A549 (cell line): ENCODE measurements at regions not wholly inside any gene's neighbourhood (a gene's known extent, or its start where the extent isn't known, plus 50 kb on each side); places are given as distances from the start of the nearest gene placed in this dataset.

Experiments
- ATAC-seq, 2 experiments: fragments of 200-7000 bp in 1 of 2; fragments of >200 bp in 1 of 2; cut with Nextera tagmentation in 1 of 2; cut with Tn5 transposase in 1 of 2; 3 replicates each; pipeline versions ENCODE4 v1.8.0 to v1.9.1; 2018 to 2020; ENCODE audit warnings: mild to moderate bottlenecking in 1 of 2, moderate library complexity in 1 of 2
- CTCF ChIA-PET: fragments of 300-600 bp; sonication (Branson Sonifier 250); formaldehyde crosslinking; extraction: SDS; loops from one replicate; lab custom pipeline; 2021; ENCODE audit warnings: antibody characterized with exemption, inconsistent platforms; lab: Yijun Ruan, JAX
- POLR2A ChIA-PET: fragments of 350-600 bp; formaldehyde crosslinking; extraction: SDS; loops from one replicate; lab custom pipeline; 2021; ENCODE audit warnings: antibody characterized with exemption, inconsistent platforms; lab: Yijun Ruan, JAX
- DNase-seq, 2 experiments: peaks; one replicate each; pipeline versions ENCODE4 v3.0.0 to v3.0.0-alpha.2; 2011 to 2016; ENCODE audit warnings: low read depth in 1 of 2, low spot score in 1 of 2
- FAIRE-seq: peaks from 2 replicates; lab custom pipeline; 2011; peaks lifted over from hg19 to GRCh38; lab: Jason Lieb, UNC
- H3K27ac ChIP-seq, 2 experiments: fragments of >200 bp; sonication (Bioruptor Twin); formaldehyde crosslinking; 3 replicates each; pipeline ENCODE4 v1.5.1; 2016 to 2017
- H3K4me1 ChIP-seq: fragments of >200 bp; sonication (Bioruptor Twin); formaldehyde crosslinking; 3 replicates; pipeline ENCODE4 v1.6.1; 2016
- H3K4me2 ChIP-seq: fragments of >200 bp; sonication (Bioruptor Twin); formaldehyde crosslinking; 3 replicates; pipeline ENCODE4 v1.6.1; 2016
- H3K4me3 ChIP-seq: fragments of >200 bp; sonication (Bioruptor Twin); formaldehyde crosslinking; 3 replicates; pipeline ENCODE4 v1.5.1; 2016
- H3K9me3 ChIP-seq: fragments of >200 bp; sonication (Bioruptor Twin); formaldehyde crosslinking; 3 replicates; pipeline ENCODE4 v1.6.1; 2016
- CBX2 ChIP-seq: fragments of 200-600 bp; sonication (generic); IDR thresholded peaks from 2 replicates; pipeline ENCODE4 v1.6.1; 2016; ENCODE audit warnings: low read depth, mild to moderate bottlenecking, borderline replicate concordance
- CHD4 ChIP-seq: fragments of 200-600 bp; sonication (generic); IDR thresholded peaks from 2 replicates; pipeline ENCODE4 v1.6.1; 2016; ENCODE audit warnings: antibody characterized with exemption, mild to moderate bottlenecking, borderline replicate concordance
- EP300 ChIP-seq, 2 experiments: fragments of >200 bp; sonication (Bioruptor Twin); formaldehyde crosslinking; IDR thresholded peaks; 2 replicates in 1 of 2; 3 replicates in 1 of 2; pipeline ENCODE4 v1.6.1; 2016 to 2017
- ESRRA ChIP-seq: fragments of 150-350 bp; IDR thresholded peaks from 2 replicates; pipeline ENCODE4 v1.6.1; 2014; ENCODE audit warnings: mild to moderate bottlenecking, low read length, borderline replicate concordance
- FOSB ChIP-seq: fragments of 250-450 bp; sonication (Bioruptor Pico); IDR thresholded peaks from 2 replicates; pipeline ENCODE4 v1.5.0; 2020; ENCODE audit warnings: mild to moderate bottlenecking, moderate library complexity
- HDAC2 ChIP-seq: fragments of 200-600 bp; sonication (generic); IDR thresholded peaks from 2 replicates; pipeline ENCODE4 v1.6.1; 2016
- HES2 ChIP-seq: fragments of >200 bp; sonication (Bioruptor Twin); formaldehyde crosslinking; IDR thresholded peaks from 2 replicates; pipeline ENCODE4 v1.6.1; 2016
- HEYL ChIP-seq: fragments of 250-450 bp; sonication (Bioruptor Pico); IDR thresholded peaks from 2 replicates; pipeline ENCODE4 v1.8.0; 2021; ENCODE audit warnings: mild to moderate bottlenecking, moderate library complexity
- HOXA7 ChIP-seq: fragments of 250-450 bp; sonication (Bioruptor Pico); IDR thresholded peaks from 2 replicates; pipeline ENCODE4 v1.5.0; 2020; ENCODE audit warnings: mild to moderate bottlenecking, moderate library complexity
- HOXB13 ChIP-seq: fragments of 250-450 bp; sonication (Bioruptor Pico); IDR thresholded peaks from 2 replicates; pipeline ENCODE4 v1.5.0; 2020; ENCODE audit warnings: low read depth, mild to moderate bottlenecking, moderate library complexity
- HOXB5 ChIP-seq: fragments of 250-450 bp; sonication (Bioruptor Pico); IDR thresholded peaks from 2 replicates; pipeline ENCODE4 v1.5.0; 2020; ENCODE audit warnings: mild to moderate bottlenecking, moderate library complexity
- JUN ChIP-seq, 2 experiments: fragments of >200 bp; sonication (Bioruptor Twin); formaldehyde crosslinking; IDR thresholded peaks; 2 replicates in 1 of 2; 3 replicates in 1 of 2; pipeline ENCODE4 v1.6.1; 2016 to 2017
- JUNB ChIP-seq: fragments of >200 bp; sonication (Bioruptor Twin); formaldehyde crosslinking; IDR thresholded peaks from 2 replicates; pipeline ENCODE4 v1.6.1; 2016
- MAFK ChIP-seq: fragments of 450-650 bp; IDR thresholded peaks from 2 replicates; pipeline ENCODE4 v1.6.1; 2014; ENCODE audit not compliant: partially characterized antibody
- NFE2L2 ChIP-seq: fragments of 150-350 bp; conservative IDR thresholded peaks from 2 replicates; pipeline ENCODE4 v1.6.1; 2014; ENCODE audit warnings: low read length
- NPAS2 ChIP-seq: fragments of 250-450 bp; sonication (Bioruptor Pico); IDR thresholded peaks from 2 replicates; pipeline ENCODE4 v1.8.0; 2022; ENCODE audit warnings: mild to moderate bottlenecking, moderate library complexity, borderline replicate concordance
- RARB ChIP-seq: fragments of 250-450 bp; sonication (Bioruptor Pico); IDR thresholded peaks from 2 replicates; pipeline ENCODE4 v1.8.0; 2021; ENCODE audit warnings: mild to moderate bottlenecking, moderate library complexity
- ZSCAN20 ChIP-seq: fragments of 250-450 bp; sonication (Bioruptor Pico); IDR thresholded peaks from 2 replicates; pipeline ENCODE4 v1.8.0; 2022; ENCODE audit warnings: mild to moderate bottlenecking, moderate library complexity
- WGBS: methylation state at CpG from one replicate; pipeline ENCODE4 v1.1.6; 2017; ENCODE audit errors: missing lambda C conversion rate; 5-methylcytosine and 5-hydroxymethylcytosine counted together
- TF ChIP-seq, protein P1 (sequence below): fragments of >200 bp; sonication (Bioruptor Twin); formaldehyde crosslinking; IDR thresholded peaks from 3 replicates; pipeline ENCODE4 v1.5.1; 2016
- TF ChIP-seq, protein P2 (sequence below): fragments of 150-350 bp; IDR thresholded peaks from 2 replicates; pipeline ENCODE4 v1.6.1; 2014; ENCODE audit warnings: low read depth, mild to moderate bottlenecking, low read length

DNA sequence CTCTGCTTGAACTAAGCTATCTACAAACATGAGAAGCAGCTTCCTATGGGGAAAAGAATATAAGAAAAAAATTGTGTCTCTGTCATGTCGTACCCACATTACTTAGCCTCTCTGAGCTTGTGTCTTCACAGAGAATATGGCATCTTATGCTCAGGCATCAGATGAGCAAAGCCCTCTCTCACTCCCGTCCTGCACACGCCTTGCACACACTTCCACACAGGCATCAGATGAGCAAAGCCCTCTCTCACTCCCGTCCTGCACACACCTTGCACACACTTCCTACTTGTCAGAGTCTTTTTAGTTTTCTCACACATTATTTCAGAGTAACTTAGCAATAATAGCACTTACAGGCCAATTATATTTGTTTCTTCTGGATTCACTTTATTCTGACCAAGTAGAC lies 79.0 kb upstream of the DUSP22 start:
- no peak overlapping the region for H3K27ac ChIP-seq
- no peak for ATAC-seq
- 15% methylated on average over 4 of the region's 4 CpGs for WGBS
- no peak overlapping the region for H3K4me3 ChIP-seq
- ChIA-PET CTCF (no interaction called here), POLR2A (no interaction called here)
- no peaks in the 10 kb centered on the region; the same call in 2 of the 3 replicates for H3K9me3 ChIP-seq
- no peak for FAIRE-seq
- no peak for DNase-seq
- no peak for TF ChIP-seq CHD4
- no peak for TF ChIP-seq FOSB
- TF ChIP-seq, protein P1, sequence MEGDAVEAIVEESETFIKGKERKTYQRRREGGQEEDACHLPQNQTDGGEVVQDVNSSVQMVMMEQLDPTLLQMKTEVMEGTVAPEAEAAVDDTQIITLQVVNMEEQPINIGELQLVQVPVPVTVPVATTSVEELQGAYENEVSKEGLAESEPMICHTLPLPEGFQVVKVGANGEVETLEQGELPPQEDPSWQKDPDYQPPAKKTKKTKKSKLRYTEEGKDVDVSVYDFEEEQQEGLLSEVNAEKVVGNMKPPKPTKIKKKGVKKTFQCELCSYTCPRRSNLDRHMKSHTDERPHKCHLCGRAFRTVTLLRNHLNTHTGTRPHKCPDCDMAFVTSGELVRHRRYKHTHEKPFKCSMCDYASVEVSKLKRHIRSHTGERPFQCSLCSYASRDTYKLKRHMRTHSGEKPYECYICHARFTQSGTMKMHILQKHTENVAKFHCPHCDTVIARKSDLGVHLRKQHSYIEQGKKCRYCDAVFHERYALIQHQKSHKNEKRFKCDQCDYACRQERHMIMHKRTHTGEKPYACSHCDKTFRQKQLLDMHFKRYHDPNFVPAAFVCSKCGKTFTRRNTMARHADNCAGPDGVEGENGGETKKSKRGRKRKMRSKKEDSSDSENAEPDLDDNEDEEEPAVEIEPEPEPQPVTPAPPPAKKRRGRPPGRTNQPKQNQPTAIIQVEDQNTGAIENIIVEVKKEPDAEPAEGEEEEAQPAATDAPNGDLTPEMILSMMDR = no peak
- no peak for TF ChIP-seq HEYL (CRISPR knock-in tag)
- no peak for TF ChIP-seq JUNB
- TF ChIP-seq MAFK = no peak
- no peak for TF ChIP-seq RARB (CRISPR knock-in tag)
- no peak for TF ChIP-seq HOXA7 (CRISPR knock-in tag)
- TF ChIP-seq CBX2 = no peak
- TF ChIP-seq HES2 = no peak
- no peak for TF ChIP-seq HDAC2
- TF ChIP-seq, protein P2, sequence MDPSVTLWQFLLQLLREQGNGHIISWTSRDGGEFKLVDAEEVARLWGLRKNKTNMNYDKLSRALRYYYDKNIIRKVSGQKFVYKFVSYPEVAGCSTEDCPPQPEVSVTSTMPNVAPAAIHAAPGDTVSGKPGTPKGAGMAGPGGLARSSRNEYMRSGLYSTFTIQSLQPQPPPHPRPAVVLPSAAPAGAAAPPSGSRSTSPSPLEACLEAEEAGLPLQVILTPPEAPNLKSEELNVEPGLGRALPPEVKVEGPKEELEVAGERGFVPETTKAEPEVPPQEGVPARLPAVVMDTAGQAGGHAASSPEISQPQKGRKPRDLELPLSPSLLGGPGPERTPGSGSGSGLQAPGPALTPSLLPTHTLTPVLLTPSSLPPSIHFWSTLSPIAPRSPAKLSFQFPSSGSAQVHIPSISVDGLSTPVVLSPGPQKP = no peak
- H3K4me1 ChIP-seq = no peaks in the 10 kb centered on the region
- H3K4me2 ChIP-seq = no peak overlapping the region

DNA sequence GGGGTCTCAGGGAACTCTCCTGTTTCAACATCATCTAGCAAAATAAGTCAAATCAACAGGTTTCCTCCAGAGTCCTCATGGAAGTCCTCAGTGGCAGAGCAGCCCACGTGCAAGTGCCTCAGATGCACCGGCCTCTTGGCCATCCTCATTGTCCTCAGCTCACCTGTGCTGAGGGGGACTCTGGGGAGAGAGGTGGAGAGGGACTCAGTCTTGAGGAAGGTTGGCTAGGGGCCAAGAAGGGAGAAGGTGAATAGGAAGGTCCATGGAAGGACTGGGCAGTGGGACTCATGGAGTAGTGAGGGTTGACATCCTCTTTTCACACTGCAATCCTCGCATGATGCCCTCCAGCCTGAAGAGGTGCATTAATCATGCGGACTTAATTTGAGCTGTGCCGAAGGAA lies 77.9 kb upstream of the DUSP22 start:
- ChIA-PET POLR2A (no interaction called here), CTCF (interaction anchor here (0.6 kb wide), 1 partner anchor 188 kb away, joined by 3 read pairs; no protein-coding TSS in a partner anchor)
- Histone ChIP-seq H3K9me3 (no peaks in the 10 kb centered on the region; the same call in 2 of the 3 replicates), H3K4me1 (no peaks in the 10 kb centered on the region), H3K4me2 (no peak overlapping the region), H3K4me3 (no peak overlapping the region), H3K27ac (no peak overlapping the region)
- no peak for TF ChIP-seq HOXB13
- no peak for TF ChIP-seq JUN (IDR thresholded peaks at IDR 0.05)
- no peak for TF ChIP-seq JUNB
- no peak for TF ChIP-seq ZSCAN20
- TF ChIP-seq, protein P2 = no peak
- TF ChIP-seq FOSB = no peak
- no peak for TF ChIP-seq HOXB5 (CRISPR knock-in tag)
- TF ChIP-seq NPAS2 = no peak
- TF ChIP-seq ESRRA = no peak
- no peak for TF ChIP-seq NFE2L2
- no peak for TF ChIP-seq MAFK
- no peak for TF ChIP-seq EP300 (IDR thresholded peaks at IDR 0.05)
- 79% methylated on average over 5 of the region's 5 CpGs for WGBS
- DNase-seq (no peak), FAIRE-seq (no peak), ATAC-seq (no peak)
